ENCODE measurements at regions not wholly inside any gene's neighbourhood (a gene's known extent, or its start where the extent isn't known, plus 50 kb on each side); places are given as distances from the start of the nearest gene placed in this dataset.
A peak's percentile ranks its signal among the peaks of the same experiment; 100 is the strongest.

DNA sequence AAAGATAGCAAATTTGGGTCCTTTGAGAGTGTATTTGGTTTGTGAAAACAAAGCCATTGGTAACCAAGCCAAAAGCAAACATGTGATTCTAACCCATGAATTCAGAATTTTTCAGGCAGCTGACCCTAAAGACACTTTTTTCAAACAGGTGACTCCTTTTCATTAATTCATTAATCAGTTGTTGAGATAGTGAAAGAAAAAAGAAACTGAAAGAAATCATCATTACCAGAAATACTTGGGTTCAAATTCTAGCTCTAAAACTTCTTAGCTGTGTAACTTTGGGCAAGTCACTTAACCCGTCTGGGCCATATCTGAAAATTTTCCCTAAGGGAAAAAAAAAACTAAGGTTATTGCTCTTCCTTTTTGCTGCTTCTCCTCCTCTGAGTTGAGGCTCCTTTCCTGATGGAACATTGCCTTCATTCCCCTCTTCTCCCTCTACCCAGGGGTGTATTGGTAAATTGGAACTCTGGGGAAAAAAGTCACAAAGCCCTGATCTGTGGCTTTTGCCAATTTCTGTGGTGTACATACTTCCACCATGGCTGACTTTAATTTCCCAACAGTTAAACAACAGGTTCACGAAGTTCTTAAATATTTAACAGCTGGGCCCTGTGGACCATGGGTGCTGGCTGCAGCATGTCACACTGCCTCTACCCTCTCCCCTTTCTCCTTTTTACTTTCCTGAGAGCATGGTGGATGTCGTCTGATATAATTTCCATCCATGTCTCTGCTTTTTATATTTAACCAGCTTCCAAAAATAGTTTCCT is 120.3 kb downstream of the ASB7 start:
- H3K9ac ChIP-seq (ENCODE audit: low read length) = peak overlapping the region; percentile 79
- H3K4me3 ChIP-seq (ENCODE audit: low read length) = peak overlapping the region; percentile 60
- H3K4me1 ChIP-seq (ENCODE audit: control insufficient read depth, insufficient read depth, low read length) = peaks cover 58% of the 10 kb centered on the region
- DNase-seq (ENCODE audit: low read depth) = no peak
- H3K9me3 ChIP-seq (ENCODE audit: control insufficient read depth, low read length) = no peaks in the 10 kb centered on the region
- H3K27me3 ChIP-seq (replicated peaks; ENCODE audit: control insufficient read depth, insufficient read depth, low read length) = no peaks in the 10 kb centered on the region
- H3K36me3 ChIP-seq (ENCODE audit: control insufficient read depth, insufficient read depth, low read length, severe bottlenecking) = no peaks in the 10 kb centered on the region

DNA sequence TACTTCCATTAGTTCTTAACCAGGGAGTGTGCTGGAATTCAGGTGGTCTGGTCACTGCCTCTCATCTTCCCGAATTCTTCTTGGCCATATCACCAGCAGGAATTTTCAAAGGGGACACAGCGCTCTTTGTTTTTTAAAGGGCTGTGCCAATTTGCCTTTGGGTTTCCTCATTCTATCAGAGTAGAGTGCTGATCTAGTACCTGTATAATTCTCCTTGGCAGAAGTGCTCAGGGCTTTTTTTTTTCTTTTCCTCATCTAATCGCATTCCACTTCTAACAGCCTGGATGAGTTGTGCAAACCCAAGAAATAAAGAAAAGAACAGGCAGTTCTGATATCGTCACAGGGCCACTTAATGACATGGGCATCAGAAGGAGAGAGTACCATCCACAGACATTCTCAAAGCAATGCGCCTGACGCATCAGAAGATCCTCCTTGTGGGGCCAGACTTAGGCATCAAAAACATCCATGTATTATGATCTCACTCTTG is 121.0 kb downstream of the ASB7 start:
- no peaks in the 10 kb centered on the region for H3K9me3 ChIP-seq (ENCODE audit: control insufficient read depth, low read length)
- H3K27me3 ChIP-seq (replicated peaks; ENCODE audit: control insufficient read depth, insufficient read depth, low read length) = no peaks in the 10 kb centered on the region
- no peak for DNase-seq (ENCODE audit: low read depth)
- H3K4me3 ChIP-seq (ENCODE audit: low read length) = no peak overlapping the region
- H3K36me3 ChIP-seq (ENCODE audit: control insufficient read depth, insufficient read depth, low read length, severe bottlenecking) = no peaks in the 10 kb centered on the region
- peak overlapping the region; percentile 79 for H3K9ac ChIP-seq (ENCODE audit: low read length)
- H3K4me1 ChIP-seq (ENCODE audit: control insufficient read depth, insufficient read depth, low read length) = peaks cover 58% of the 10 kb centered on the region

DNA sequence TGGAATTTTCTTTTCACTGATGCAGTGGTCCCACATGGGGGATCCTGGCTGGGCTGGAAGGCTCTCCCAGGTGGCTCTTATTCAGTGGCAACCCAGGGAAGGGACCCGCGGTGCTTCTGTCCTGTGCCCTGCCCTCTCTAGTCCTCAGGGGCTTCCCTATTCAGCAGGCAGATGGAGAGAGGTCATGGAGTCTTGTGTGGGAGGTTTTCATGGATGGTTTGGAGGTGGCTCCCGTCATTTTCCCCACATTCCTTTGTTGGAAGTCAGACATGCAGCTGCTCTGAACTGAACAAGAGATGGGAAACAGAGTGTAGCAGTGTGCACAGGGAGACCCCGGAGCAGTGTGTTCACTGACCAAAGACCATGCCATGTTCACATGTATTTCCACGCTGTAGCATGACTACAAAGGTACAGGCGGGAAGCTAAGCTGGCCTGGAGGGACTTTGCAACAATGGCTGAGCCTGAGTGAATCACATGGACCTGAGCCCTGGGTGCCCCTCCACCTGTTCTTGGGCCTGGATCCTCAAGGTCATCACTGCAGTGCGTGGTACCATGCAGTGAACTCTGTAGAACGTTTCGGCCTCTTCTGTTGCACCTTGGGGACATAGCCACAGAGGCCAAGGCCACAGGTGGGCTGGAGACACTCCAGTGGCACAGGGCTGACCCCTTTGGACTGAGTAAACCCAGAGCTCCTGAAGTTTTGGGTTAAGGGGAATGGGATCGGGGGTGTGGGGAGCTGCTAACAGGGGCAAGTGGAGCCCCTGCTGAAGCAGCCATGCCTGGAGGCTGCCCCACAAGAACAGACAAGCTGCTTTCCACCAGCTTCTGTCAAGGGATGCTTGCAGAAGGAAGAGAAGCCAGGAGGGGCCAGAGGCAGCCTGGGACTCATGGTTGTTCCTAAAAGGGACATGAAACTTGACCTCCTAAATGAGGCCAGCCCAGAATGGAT is 123.0 kb downstream of the ASB7 start:
- peak overlapping the region; percentile 40 for H3K9ac ChIP-seq (ENCODE audit: low read length)
- no peaks in the 10 kb centered on the region for H3K9me3 ChIP-seq (ENCODE audit: control insufficient read depth, low read length)
- H3K36me3 ChIP-seq (ENCODE audit: control insufficient read depth, insufficient read depth, low read length, severe bottlenecking) = no peaks in the 10 kb centered on the region
- H3K4me3 ChIP-seq (ENCODE audit: low read length) = no peak overlapping the region
- peak; percentile 61 for DNase-seq (ENCODE audit: low read depth)
- peaks cover 57% of the 10 kb centered on the region for H3K4me1 ChIP-seq (ENCODE audit: control insufficient read depth, insufficient read depth, low read length)
- no peaks in the 10 kb centered on the region for H3K27me3 ChIP-seq (replicated peaks; ENCODE audit: control insufficient read depth, insufficient read depth, low read length)

DNA sequence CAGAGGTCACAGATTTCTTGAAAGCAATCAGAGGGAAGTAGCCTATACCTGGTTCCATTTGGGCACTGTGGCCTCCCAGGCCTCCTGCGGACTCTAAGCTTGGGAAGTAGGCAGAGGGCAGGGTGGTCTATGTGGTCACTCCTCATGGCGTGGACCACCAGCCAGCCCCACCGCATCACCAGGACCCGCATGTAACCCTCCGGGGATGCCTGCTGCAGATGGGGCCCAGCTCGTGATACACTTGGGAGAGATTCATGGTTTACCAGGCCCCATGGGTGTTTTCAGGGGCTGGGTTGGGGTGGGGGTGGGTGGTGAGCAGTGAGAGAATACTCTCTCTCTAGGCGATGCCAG is 123.7 kb downstream of the ASB7 start:
- H3K27me3 ChIP-seq (replicated peaks; ENCODE audit: control insufficient read depth, insufficient read depth, low read length) = no peaks in the 10 kb centered on the region
- H3K4me3 ChIP-seq (ENCODE audit: low read length) = no peak overlapping the region
- peaks cover 50% of the 10 kb centered on the region for H3K4me1 ChIP-seq (ENCODE audit: control insufficient read depth, insufficient read depth, low read length)
- peak overlapping the region; percentile 40 for H3K9ac ChIP-seq (ENCODE audit: low read length)
- no peaks in the 10 kb centered on the region for H3K9me3 ChIP-seq (ENCODE audit: control insufficient read depth, low read length)
- H3K36me3 ChIP-seq (ENCODE audit: control insufficient read depth, insufficient read depth, low read length, severe bottlenecking) = no peaks in the 10 kb centered on the region
- no peak for DNase-seq (ENCODE audit: low read depth)

DNA sequence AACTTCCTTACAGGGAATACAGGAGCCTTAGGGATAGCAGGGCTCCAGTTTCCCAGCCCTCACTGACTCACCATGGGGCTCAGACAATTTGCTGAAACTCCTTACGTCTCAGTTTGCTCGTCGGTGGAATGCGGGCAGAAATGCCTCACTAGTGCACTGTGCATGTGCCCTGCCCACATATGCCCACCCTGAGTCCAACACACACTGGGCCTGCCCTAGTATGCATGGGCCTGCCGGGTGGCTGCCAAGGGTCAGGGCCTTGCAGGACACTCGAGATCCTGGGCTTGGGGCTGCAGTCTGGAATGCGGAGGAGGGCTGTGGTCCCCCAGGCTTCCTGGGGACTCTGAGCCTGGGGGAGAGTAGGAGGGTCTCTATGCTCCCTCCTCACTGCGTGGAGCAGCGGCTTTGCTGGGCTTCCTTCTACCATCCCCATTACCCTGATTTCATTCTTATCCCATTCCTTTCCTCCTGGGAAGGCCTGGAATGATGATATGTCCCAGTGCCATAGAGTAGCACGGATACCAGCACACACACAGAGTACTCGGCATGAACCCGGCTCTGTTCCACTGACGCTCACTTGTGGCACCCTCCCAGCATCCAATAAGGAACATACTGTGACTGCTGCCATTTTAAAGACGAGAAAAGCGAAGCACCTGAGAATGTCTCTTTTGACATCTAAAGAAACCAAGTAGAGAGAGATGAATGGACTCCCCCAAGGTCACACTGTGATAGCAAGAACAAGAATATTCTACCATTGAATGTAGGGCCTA is 124.2 kb downstream of the ASB7 start:
- Histone ChIP-seq H3K4me1 (ENCODE audit: control insufficient read depth, insufficient read depth, low read length) (peaks cover 49% of the 10 kb centered on the region), H3K4me3 (ENCODE audit: low read length) (no peak overlapping the region), H3K36me3 (ENCODE audit: control insufficient read depth, insufficient read depth, low read length, severe bottlenecking) (no peaks in the 10 kb centered on the region), H3K9me3 (ENCODE audit: control insufficient read depth, low read length) (no peaks in the 10 kb centered on the region), H3K27me3 (replicated peaks; ENCODE audit: control insufficient read depth, insufficient read depth, low read length) (no peaks in the 10 kb centered on the region), H3K9ac (ENCODE audit: low read length) (peak overlapping the region; percentile 2)
- peak; percentile 54 for DNase-seq (ENCODE audit: low read depth)

DNA sequence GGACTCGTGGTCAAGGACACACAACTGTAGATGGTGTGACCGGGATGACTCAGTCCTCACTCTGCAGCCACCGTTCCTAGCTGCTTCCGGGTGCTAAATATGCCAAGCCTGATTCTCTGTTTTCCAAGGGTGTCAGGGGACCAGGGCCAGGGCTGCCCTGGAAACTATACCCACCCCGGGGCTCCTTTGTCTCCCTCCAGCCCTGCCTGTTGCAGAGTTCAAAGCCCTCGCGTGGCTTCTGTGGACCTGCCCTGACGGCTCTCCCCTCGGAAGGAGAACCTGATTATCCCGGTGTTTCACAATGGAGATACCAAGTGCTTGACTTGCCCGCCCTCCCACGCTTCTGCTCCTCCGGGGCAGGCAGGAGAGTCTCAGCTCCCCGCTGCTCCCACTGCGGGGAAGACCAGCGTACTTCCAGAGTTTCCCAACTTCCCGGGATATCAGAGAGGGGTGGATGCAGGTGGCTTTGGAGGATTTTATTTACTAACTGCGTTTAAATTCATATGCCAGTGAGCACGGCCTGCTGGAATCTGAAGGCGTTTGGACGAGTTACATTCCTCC is 125.0 kb downstream of the ASB7 start:
- Histone ChIP-seq H3K9ac (ENCODE audit: low read length) (no peak overlapping the region), H3K4me1 (ENCODE audit: control insufficient read depth, insufficient read depth, low read length) (peaks cover 51% of the 10 kb centered on the region), H3K27me3 (replicated peaks; ENCODE audit: control insufficient read depth, insufficient read depth, low read length) (no peaks in the 10 kb centered on the region), H3K36me3 (ENCODE audit: control insufficient read depth, insufficient read depth, low read length, severe bottlenecking) (no peaks in the 10 kb centered on the region), H3K4me3 (ENCODE audit: low read length) (no peak overlapping the region), H3K9me3 (ENCODE audit: control insufficient read depth, low read length) (no peaks in the 10 kb centered on the region)
- DNase-seq (ENCODE audit: low read depth) = no peak

DNA sequence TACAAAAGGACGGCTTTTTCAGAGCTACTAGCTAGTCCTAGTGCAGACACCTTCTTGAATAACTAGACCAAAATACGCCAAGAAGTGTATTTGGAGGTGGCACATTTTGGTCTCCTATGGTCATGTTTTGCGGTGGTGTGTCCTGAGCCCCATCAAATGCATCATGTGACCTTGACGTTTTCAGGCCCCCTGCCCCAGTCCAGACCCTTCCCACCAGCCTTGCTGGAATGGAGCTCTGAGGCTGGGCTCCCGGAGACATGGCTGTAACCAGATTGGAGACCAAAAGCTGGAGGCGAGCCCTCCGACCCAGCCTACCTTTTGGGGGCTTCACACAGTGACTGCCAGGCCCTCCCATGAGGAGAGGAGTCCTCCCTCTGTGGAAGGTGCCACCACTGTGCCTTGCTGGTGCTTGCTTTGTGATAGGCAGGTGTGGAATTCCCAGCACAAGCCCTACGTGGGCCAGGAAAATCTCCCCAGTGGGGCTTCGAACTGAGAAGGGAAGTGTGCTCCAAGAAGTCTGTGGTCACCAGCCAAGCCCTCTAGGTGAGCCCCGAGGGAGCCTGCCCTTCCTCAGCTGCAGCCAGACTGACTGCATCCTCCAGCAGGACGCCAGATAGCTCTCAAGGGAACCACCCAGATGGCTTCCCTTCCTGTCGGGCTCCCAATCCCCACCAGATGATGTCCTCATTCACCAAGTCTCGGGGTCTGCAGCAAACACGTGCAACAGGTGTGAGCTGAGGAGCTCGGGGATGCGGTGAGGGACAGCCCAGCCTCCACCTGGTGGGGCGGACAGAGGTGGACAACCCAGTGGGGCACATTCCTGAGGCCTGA is 126.2 kb downstream of the ASB7 start:
- peaks cover 51% of the 10 kb centered on the region for H3K4me1 ChIP-seq (ENCODE audit: control insufficient read depth, insufficient read depth, low read length)
- no peak overlapping the region for H3K9ac ChIP-seq (ENCODE audit: low read length)
- H3K27me3 ChIP-seq (replicated peaks; ENCODE audit: control insufficient read depth, insufficient read depth, low read length) = no peaks in the 10 kb centered on the region
- no peaks in the 10 kb centered on the region for H3K9me3 ChIP-seq (ENCODE audit: control insufficient read depth, low read length)
- H3K4me3 ChIP-seq (ENCODE audit: low read length) = no peak overlapping the region
- no peaks in the 10 kb centered on the region for H3K36me3 ChIP-seq (ENCODE audit: control insufficient read depth, insufficient read depth, low read length, severe bottlenecking)
- no peak for DNase-seq (ENCODE audit: low read depth)

DNA sequence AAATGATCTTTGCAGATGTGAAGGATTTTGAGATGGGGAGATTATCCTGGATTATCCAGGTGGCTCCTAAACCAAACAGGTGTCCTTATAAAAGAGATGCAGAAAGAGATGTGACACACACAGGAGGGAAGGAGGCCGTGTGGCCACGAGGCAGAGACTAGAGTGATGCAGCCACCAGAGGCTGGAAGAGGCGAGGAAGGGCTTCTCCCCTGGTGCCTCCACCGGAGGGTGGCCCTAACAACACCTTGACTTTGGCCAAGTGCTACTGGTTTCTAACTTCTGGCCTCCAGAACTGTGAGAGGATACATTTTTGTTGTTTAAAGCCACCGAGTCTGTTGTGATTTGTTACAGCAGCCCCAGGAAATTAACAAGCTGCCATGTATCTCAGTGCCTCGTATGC is 127.1 kb downstream of the ASB7 start:
- H3K9me3 ChIP-seq (ENCODE audit: control insufficient read depth, low read length) = no peaks in the 10 kb centered on the region
- no peaks in the 10 kb centered on the region for H3K36me3 ChIP-seq (ENCODE audit: control insufficient read depth, insufficient read depth, low read length, severe bottlenecking)
- no peak for DNase-seq (ENCODE audit: low read depth)
- H3K9ac ChIP-seq (ENCODE audit: low read length) = no peak overlapping the region
- no peak overlapping the region for H3K4me3 ChIP-seq (ENCODE audit: low read length)
- H3K27me3 ChIP-seq (replicated peaks; ENCODE audit: control insufficient read depth, insufficient read depth, low read length) = no peaks in the 10 kb centered on the region
- peaks cover 50% of the 10 kb centered on the region for H3K4me1 ChIP-seq (ENCODE audit: control insufficient read depth, insufficient read depth, low read length)

DNA sequence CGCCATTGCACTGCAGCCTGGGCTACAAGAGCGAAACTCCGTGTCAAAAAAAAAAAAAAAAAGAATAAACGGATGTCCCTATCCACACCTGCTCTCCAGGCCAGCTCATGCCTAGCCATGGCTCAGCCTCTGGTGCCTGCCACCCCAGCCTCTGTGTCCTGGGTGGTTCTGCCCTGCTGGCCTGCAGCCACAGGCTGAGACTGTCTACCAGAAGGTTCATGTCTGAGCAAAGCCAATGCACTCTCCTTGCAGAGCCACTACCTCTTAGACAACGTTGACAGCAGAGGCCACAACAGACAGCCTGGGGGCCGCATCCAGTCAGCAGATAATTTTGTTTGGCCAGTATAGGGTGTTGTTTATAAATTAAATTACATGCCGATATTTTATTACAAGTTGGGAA is 127.7 kb downstream of the ASB7 start:
- Histone ChIP-seq H3K4me1 (ENCODE audit: control insufficient read depth, insufficient read depth, low read length) (peaks cover 45% of the 10 kb centered on the region), H3K9ac (ENCODE audit: low read length) (no peak overlapping the region), H3K4me3 (ENCODE audit: low read length) (no peak overlapping the region), H3K27me3 (replicated peaks; ENCODE audit: control insufficient read depth, insufficient read depth, low read length) (no peaks in the 10 kb centered on the region), H3K36me3 (ENCODE audit: control insufficient read depth, insufficient read depth, low read length, severe bottlenecking) (no peaks in the 10 kb centered on the region), H3K9me3 (ENCODE audit: control insufficient read depth, low read length) (no peaks in the 10 kb centered on the region)
- DNase-seq (ENCODE audit: low read depth) = no peak

DNA sequence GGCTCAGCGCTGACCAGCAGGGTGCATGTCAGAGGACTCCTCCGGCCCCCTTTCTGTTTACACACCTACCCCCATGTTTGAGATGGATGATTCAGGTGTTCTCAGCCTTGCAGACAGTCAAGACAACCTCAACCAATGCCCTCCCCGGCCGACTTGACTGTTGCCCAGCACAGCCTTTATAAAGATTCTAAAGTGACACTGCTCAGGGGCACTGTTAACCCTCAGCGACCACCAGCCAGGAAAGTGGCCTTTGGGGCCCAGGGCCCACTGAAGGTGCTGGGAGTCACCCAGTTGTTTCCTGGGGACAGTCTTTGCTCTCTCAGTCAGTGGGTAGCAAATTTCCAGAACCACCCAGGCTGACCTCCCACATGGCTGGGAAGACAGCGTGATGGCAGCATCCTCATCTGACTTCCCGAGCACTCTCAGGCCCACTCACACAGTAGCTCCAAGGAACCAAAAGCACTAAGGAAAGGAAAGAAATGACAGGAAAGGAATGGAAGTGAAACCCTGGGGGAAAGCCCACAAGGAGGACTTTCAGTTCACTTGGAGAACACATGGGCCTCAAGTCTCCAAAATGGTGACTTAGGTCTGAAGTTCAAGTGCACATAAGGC is 128.4 kb downstream of the ASB7 start:
- Histone ChIP-seq H3K4me1 (ENCODE audit: control insufficient read depth, insufficient read depth, low read length) (peaks cover 39% of the 10 kb centered on the region), H3K9ac (ENCODE audit: low read length) (no peak overlapping the region), H3K27me3 (replicated peaks; ENCODE audit: control insufficient read depth, insufficient read depth, low read length) (no peaks in the 10 kb centered on the region), H3K36me3 (ENCODE audit: control insufficient read depth, insufficient read depth, low read length, severe bottlenecking) (no peaks in the 10 kb centered on the region), H3K9me3 (ENCODE audit: control insufficient read depth, low read length) (no peaks in the 10 kb centered on the region), H3K4me3 (ENCODE audit: low read length) (no peak overlapping the region)
- DNase-seq (ENCODE audit: low read depth) = no peak
